ENCODE measurements at regions not wholly inside any gene's neighbourhood (a gene's known extent, or its start where the extent isn't known, plus 50 kb on each side); places are given as distances from the start of the nearest gene placed in this dataset.
A peak's percentile ranks its signal among the peaks of the same experiment; 100 is the strongest.

DNA sequence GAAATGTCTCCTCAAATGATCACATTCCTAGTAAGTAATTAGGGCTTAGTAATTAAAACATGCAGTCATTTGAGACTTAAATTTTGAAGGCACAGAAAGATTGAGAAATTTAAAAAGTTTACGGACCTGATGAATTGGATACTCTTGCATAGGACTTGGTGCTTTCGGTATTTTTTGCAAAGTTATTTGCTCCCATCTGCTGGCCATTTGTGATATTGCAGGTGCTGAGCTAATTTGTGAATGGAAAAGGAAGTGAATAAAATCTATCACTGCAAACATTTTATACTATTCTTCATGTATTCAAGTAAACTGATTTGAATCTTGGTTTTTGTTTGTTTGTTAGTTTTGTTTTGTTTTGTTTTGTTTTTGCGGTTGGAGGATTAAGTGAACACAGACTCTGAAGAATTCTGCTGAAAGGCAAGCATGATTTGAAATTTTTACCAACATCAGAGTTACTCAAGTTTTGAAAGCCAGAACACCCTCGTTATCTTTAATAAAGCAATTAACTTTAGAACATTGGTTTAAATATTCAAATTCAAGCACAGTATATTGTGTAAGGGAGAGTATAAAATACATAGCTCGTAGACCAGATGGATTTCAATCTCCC, 689.5 kb upstream of the RBFOX1 start:
- peak; percentile 39 for DNase-seq

- no peak for DNase-seq
Measured at GRCh38 chr16:6642271-6642670, 690.4 kb upstream of the RBFOX1 start.

DNA sequence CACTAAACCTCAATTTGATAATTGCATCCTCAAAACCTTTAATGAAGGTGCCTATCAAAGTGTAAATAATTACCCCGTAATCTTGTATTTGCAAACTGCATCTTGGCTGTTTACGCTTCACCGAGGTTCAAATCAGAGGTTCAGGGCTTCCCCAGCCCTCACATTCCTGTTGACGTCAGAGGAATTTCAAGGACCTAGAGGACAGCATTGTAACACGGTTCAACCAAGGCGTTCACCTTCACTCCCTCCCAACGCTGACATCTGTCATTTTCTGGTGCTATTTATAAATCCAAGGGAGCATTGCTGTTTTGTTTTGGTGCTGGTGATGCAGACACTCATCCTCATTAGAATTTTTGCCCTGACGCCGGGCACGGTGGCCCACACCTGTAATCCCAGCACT, 691.6 kb upstream of the RBFOX1 start:
- no peak for DNase-seq

DNA sequence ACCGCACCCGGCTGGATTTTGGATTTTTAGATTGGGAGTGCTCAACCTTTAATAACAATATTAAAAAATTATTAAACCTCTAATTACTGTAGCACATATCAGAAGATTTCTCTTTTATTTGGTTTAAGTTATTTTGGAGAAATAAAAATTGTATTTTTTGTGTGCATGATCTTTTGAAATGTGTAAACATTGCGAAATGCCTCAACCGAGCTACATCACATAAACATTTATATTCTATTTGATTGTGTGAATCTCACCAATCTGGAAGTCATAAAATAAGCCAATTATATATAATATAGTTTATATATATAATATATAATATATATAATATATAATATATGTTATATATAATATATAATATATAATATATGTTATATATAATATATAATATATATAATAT, 696.2 kb upstream of the RBFOX1 start:
- DNase-seq = no peak

- no peak for DNase-seq
Measured at GRCh38 chr16:6634151-6634550, 698.5 kb upstream of the RBFOX1 start.

- DNase-seq = no peak
Measured at GRCh38 chr16:6633456-6633855, 699.2 kb upstream of the RBFOX1 start.

DNA sequence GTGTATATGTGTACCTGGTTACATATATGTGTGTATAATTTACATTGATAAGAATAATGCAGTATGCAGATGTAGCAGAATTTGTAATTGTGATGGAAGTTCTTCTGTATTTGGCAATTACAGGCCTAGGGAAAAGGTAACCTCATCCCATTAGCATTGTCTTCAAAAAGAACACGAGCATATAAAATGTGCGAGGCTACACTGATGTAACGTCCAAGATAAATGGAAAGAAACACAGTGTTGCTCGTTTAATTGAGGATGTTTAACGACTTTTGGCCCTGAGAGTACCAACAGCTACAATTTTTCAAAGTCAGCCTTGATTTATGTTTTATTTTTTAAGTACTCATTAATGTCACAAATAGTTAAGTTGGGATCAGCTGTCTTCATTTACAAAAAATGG, 703.5 kb upstream of the RBFOX1 start:
- no peak for DNase-seq

GRCh38 chr16:6625606-6626005, 707.0 kb upstream of the RBFOX1 start:
- no peak for DNase-seq

DNA sequence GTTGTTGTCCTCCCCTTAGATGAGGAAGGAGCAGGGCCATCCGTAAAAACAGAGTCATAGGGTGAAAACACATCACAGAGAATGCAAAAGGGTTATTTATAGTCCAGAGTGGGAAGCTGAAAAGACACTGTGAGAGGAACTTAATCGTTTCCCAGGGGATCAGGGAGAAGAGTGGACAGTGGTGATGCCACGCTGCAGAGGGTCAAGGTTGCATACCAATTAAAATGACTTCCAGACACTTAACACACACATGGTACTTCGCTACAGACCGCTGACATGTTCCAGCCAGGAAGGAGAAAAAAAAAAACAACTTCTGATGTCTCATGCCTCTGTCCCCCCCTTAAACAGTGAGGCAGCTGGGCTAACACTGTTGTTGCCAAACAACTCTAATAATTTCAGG, 713.8 kb upstream of the RBFOX1 start:
- DNase-seq = no peak

DNA sequence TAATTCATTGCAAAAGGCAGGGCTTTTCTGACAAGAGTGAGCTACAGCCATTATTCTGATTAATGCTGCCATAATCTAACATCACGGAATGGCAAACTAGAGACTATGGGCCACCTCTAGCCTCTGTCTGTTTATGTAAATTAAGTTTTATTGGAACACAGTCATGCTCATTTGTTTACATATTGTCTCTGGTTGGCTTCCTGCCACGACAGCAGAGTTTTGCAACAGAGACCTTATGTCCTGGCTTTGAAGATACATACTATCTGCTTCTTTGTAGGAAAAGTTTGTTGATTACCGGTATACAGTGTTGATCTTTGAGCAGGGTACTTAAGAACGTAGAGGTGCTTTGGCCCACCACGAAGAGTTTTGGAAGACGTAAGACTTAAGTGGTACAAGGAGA, 715.9 kb upstream of the RBFOX1 start:
- no peak for DNase-seq

GRCh38 chr16:6615636-6616035, 717.0 kb upstream of the RBFOX1 start:
- DNase-seq = no peak

- no peak for DNase-seq
Measured at GRCh38 chr16:6611535-6611934, 721.1 kb upstream of the RBFOX1 start.

- no peak for DNase-seq
Measured at GRCh38 chr16:6605490-6605889, 727.2 kb upstream of the RBFOX1 start.

GRCh38 chr16:6603780-6604325, 728.8 kb upstream of the RBFOX1 start:
- DNase-seq = no peak

- no peak for DNase-seq
Measured at GRCh38 chr16:6602405-6602804, 730.2 kb upstream of the RBFOX1 start.

DNA sequence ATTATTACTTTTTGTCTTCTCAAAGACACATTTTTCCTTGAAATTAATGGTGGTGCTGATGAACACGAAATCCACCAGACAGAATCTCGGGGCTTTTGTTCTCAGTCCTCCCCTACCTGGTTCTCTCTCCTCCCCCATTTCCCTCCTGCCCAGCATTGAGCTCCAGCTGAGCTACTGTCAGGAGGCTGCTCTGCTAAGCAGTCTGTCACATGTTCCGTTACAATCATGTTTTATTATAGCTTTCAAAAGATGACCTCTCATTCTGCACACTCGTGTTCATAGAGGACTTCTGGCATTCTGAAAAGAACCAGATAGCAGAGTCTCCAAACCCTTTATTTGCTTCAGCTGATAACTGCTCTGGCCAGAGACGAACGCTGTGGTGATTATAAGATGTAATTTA, 732.5 kb upstream of the RBFOX1 start:
- DNase-seq = no peak

DNA sequence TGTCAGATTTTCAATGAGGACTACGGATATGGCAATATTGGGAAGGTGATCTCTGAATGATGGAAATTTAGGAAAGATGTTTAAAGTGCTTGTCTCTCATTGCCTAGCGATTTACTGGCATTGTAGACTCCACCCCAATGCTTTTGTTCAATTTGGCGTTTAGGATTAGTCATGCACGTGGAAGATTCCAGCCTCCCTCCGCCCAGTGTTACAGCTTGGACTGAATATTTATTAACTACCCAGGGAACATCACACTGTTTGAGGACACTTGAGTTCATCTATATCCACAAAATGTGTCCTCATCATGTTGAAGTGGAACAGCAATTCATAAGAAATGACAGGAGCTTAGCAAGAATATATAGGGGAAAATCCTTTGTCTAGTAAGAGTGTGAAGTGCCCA, 738.8 kb upstream of the RBFOX1 start:
- no peak for DNase-seq

DNA sequence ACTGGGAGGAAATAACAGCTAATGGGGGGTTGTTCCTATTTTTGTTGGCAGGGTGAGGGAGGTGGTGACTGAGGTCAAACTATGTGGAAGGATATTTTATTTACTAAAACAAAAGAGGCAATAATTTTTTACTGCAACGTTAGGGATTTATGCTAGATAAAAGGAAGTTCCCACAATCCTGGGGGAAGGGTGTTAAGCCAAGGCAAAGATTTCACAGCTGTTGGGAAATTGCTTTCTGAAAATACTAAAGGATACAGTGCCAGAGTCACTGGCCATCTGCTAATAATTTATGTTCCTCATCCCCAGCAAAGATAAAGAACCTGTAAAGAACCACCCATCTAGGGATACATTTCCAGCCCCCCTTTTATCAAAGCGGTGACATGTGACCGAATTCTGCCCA, 756.0 kb upstream of the RBFOX1 start:
- DNase-seq = no peak

DNA sequence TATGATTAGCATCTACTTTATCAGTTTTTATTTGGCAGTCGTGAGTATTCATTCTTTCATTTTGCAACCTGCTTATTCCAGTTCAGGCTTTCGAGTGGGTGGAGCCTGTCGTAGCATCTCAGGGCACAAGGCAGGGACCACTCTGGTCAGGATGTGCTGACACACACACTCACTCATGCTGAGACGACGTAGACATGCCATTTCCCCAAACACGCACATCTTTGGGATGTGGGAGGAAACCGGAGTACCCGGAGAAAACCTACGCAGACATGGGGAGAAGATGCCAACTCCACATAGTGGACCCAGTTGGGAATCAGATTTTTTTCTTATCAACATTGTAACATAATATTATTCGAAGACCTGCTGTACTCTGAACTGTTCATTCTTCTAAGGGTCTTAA, 756.5 kb upstream of the RBFOX1 start:
- DNase-seq = no peak

DNA sequence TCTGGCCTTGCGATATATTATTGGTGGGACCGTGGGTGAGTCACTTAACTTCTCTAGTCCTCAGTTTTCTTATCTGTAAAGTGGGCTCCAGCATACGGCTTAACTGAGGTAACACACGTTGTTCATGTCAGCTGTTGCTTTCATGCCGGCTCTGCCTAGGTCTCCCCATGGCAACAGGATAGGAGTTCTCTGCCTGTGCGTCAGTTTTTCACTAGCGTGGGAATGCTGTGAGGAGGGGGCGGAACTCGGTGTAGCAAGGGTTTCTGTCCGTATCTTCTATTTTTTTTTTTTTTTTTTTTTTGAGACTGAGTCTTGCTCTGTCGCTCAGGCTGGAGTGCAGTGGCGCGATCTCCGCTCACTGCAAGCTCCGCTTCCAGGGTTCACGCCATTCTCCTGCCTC, 758.5 kb upstream of the RBFOX1 start:
- DNase-seq = no peak

DNA sequence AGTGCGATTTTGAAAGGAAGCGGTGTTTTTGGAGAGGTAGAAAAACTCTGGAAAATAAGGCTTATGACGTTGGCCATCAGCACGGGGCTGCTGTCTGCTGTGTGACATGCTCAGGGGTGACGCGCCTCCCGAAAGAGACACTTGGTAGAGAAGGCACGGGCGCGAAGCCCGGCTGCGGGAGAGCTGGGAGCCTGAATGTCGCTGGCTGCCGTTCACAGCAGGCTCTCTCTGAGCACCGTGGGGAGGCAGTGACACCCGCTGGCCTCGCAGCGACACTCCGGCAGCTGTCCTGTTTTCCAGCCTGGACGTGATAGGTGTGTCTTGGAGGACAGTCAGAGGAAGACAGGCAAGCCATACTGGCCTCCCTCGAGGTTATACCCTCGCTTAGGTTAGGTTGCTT, 759.1 kb upstream of the RBFOX1 start:
- DNase-seq = no peak

- DNase-seq = no peak
Measured at GRCh38 chr16:6571044-6571443, 761.6 kb upstream of the RBFOX1 start.

GRCh38 chr16:6570530-6570929, 762.1 kb upstream of the RBFOX1 start:
- DNase-seq = no peak

DNA sequence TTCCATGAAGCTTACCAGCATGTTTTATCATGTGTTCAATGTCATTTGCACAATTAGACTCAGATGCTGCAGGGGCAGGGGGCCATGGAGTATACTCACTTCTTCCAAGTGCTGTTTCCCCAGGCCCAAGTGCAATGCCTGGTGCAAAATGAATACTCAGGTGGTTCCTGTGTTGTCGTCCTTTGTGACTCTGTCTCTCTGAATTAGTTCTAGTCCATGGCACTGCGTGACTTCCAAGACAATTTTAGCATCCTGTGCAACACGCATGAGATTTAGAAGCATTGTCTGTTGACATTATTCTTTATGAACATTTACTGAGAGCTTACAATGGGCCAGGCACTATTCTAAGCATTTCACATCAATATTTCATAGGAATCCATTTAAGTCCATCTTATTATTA, 769.7 kb upstream of the RBFOX1 start:
- no peak for DNase-seq

DNA sequence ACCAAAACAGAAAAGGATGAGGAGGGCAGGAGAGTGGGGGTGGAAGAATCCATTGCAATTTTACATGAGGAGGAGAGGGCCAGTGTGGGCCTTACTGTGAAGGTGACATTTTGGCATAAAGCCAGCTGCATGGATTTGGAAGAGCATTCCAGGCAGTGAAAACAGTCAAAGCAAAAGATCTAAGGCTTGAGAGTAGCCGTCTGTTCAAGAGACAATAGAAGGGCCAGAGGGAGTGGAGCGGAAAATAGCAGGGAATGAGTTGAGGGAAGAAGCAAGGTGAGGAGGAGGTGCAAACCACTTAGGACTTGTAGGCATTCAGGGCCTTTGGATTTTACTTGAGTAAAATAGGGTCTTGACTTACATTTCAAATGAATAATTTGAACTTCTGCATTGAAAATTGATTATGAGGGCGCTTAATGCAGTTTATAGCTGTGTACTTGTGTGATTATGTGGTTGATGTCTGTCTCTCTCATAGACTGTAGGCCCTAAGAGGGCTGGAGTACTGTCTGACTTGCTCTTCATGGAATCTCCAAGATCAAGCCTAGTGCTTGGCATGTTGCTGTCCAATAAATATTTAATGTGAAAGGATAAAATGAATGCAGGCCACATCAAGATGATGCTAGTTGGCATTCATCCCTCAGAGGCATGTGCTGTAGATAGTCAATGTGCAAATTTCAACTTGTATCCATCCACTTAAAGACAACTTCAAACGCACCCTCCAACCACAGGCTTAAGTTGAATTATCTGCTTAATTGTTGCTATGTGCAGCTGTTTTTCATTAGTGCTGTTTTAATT, 772.1 kb upstream of the RBFOX1 start:
- DNase-seq = no peak
